WI38 (cell line): ENCODE measurements at regions not wholly inside any gene's neighbourhood (a gene's known extent, or its start where the extent isn't known, plus 50 kb on each side); places are given as distances from the start of the nearest gene placed in this dataset.

ENCODE experiments used
- H3K4me3 ChIP-seq: 2 replicates; pipeline ENCODE4 v1.5.1; 2011; ENCODE audit warnings: low read depth, mild to moderate bottlenecking, control low read depth, low read length
- TF ChIP-seq, protein P1 (sequence below): IDR thresholded peaks from 2 replicates; pipeline ENCODE4 v1.5.1; 2012; ENCODE audit warnings: low read depth, mild to moderate bottlenecking, control low read depth, low read length

DNA sequence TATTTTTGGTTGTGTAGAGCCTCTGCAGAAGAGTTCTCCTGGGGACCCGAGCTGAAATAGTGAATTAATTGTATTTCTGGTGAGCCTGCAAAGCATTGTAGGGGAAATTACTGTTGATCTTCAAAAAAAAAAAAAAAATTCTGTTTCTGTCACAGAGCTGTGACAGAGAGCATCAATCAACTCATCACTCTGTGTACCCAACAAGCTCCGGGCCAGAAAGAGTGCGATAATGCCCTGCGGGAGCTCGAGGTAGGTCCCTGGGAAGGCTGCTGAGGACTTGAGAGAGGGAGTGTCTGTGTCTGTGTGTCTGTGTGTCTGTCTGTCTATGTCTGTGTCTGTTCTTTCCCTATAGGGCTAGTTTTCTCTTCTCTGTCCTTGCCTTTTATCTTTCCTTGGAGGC is 294.4 kb upstream of the TPM1 start:
- no peak overlapping the region for H3K4me3 ChIP-seq
- TF ChIP-seq, protein P1, sequence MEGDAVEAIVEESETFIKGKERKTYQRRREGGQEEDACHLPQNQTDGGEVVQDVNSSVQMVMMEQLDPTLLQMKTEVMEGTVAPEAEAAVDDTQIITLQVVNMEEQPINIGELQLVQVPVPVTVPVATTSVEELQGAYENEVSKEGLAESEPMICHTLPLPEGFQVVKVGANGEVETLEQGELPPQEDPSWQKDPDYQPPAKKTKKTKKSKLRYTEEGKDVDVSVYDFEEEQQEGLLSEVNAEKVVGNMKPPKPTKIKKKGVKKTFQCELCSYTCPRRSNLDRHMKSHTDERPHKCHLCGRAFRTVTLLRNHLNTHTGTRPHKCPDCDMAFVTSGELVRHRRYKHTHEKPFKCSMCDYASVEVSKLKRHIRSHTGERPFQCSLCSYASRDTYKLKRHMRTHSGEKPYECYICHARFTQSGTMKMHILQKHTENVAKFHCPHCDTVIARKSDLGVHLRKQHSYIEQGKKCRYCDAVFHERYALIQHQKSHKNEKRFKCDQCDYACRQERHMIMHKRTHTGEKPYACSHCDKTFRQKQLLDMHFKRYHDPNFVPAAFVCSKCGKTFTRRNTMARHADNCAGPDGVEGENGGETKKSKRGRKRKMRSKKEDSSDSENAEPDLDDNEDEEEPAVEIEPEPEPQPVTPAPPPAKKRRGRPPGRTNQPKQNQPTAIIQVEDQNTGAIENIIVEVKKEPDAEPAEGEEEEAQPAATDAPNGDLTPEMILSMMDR, result no peak

DNA sequence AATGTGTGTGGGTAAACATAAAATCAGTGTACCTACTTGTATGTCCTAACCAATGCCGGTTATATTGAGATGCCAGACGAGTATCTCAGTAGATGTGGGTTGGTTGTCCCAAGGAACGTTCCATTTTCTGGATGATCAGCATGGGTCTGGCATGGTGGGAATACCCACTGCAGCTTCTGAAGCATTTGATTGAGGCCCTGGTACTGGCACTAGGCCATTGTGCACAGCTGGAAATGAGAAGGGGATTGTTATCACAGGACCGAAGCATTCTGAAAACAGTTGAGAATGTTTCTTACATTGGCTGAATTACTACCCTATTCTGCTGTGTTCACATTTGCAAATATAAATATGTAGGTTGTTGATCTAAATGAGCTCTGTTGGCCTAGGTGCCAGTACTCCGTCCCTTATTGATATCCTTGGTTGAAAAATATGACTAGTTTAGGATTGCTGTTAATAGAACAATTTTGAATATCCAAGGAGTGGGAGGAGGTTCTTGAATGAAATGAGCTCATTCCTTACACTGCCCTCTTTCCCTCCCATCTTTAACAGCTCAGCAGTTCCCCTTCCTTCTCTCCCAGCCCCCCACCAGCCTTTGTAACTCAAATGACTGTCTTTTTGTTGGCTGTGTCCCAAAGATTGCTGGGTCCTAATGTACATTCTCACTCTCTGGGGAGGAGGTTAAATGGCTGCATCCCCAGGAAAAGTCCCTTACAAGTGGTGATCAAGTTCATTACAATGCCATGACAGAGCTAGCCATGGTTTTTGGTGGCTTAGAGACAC is 293.3 kb upstream of the TPM1 start:
- H3K4me3 ChIP-seq, result no peak overlapping the region
- TF ChIP-seq, protein P1, result no peak

DNA sequence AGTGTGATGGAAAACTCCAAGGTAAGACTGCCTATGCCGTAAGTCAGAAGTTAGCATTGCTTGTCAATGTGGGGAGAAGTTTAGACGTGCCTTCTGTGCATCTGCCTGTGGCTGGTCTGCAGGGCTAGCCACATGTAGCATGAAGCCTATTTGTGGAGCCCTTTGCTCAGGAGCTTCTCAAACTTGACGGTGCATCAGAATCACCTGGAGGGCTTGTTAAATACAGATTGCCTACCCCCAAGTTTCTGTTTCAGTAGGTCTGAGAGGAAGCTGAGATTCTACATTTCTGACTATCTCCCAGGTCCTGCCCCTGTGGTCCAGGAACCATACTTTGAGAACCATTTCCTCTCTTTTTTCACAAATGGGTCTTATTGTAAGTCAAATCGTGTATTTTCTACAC is 292.1 kb upstream of the TPM1 start:
- H3K4me3 ChIP-seq, result no peak overlapping the region
- TF ChIP-seq, protein P1, result no peak

DNA sequence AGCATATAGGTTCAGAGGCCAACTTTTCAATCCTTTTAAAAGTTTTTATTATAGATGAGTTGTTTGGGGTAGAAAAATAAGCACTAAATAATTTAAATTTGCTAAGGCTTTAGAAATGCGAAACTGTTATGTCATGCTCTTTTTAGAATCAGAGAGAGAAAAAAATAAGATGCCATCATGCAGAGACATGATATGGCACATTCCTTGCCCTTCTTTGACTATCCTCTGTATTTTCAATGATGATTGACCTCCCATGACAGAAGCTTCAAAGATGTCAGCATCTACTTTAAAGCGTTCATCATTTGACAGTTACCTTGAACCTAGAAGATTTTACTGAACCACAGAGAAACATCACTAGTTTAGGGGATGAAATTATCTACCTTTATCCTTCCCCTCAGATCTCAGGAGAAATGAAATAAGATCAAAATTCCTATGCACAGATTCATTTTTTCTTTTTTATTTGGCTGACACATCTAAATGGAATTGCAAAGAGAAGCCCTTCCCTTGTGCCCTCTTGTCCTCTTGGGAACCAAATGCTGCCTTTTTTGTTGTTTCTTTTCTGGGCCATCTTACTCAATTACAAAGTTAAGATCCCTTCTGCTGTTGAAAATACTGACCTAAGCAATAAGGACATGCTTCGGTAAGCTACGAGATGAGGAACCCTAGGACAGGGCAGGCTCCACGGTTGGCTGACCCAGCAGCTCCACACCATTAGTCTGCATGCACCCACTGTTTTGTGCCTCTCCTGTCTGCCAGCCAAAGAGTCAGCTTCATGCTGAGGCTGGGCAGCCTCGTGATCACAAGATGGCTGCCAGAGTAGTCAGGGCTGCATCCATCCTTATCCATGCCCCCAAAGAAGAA is 289.7 kb upstream of the TPM1 start:
- TF ChIP-seq, protein P1, result no peak
- no peak overlapping the region for H3K4me3 ChIP-seq

DNA sequence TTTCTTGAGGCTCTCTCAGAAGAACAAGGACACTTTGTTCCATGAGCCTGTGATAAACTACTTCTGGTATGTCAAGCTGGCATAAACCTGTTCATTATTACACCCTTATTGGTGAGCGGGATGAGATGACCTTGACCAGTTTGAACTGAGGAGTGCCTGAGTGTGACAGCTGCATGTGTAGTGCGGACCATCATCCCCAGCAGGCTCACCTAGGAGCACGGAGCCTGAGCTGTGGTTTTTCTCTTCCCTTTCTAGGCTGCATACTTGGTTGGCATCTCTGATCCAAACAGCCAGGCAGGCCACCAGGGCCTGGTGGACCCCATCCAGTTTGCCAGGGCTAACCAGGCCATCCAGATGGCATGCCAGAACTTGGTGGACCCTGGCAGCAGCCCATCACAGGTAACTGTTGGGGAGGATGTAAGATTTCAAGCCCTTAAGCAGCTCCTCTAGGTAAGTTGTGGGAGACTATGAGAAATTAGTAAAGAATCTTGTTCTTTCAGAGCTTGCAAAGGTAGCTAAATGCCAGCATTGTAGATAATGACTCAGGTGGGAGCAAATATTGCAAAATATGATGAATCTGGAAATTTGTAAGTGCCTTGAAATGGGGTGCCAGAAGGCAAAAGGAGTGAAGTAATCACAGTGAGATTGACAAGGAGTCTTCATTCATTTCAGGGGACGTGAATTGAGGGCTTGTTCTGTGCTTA is 288.9 kb upstream of the TPM1 start:
- H3K4me3 ChIP-seq, result no peak overlapping the region
- TF ChIP-seq, protein P1, result no peak

DNA sequence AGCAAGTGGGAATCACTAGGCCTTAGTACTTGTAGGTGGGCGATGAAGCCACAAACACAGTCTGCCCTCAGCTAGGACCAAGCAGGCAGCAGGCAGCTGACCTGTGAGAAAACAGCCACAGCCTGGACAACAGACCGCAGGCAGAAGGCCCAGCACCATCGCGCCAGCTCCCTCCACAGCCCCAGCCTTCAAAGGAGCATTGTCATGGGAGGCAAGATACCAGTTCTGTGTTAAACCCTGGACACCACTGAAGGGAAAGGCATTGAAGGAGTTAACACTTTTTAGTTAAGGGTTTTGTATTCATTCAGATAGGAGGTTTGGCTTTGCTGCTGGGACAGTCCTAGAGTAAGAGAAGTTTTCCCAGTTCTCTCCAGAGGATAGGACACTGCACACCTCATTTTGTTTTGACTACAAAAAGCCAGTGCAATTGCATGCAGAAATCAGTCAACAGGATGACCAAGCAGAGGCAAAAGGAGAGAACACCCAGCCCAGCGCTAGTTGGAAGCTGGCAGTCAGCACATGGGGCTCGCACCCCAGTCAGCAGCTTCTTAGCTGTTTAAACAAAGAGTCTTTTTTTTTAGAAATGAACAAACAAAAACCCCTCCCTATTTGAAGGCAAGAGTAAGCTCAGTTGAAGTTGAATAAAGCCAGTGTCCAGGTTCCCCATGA is 286.1 kb upstream of the TPM1 start:
- H3K4me3 ChIP-seq, result no peak overlapping the region
- TF ChIP-seq, protein P1, result no peak
